H1 (cell line): ENCODE measurements at regions not wholly inside any gene's neighbourhood (a gene's known extent, or its start where the extent isn't known, plus 50 kb on each side); places are given as distances from the start of the nearest gene placed in this dataset.

Experiments
- TF ChIP-seq, protein P1 (sequence below): fragments of 300-600 bp; sonication (generic); IDR thresholded peaks from 2 replicates; pipeline ENCODE4 v1.7.1; 2012; ENCODE audit warnings: low read length, moderate library complexity, mild to moderate bottlenecking, inconsistent platforms; ENCODE audit not compliant: insufficient replicate concordance

DNA sequence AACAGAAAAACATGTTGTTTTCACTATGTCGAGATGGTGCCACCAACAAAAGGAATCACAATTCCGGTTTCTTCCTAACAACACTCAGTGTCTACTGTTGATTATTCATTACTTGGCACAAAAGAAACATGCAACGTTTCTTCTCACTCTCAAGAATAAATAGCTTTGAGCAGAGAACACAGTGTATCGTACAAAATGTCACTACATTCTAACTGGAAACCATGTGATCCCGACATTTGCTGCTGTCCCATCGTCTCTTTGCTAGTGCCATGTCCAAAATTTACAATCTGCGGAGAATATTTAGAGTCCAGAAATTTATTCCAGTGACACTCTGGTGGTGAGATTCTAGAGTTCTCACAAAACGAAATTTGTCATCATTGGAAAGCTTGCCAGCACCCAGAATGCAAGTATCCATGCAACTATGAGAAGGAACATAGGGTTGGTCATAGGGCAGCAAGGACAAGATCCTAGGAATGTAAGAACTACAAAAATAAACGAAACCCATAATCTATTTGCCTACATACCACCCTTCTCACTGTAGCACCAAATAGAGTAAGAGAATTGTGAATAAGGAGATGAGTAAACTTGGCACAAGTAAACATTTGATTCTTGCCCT lies 505.1 kb downstream of the LTN1 start (continued):
- TF ChIP-seq, protein P1, sequence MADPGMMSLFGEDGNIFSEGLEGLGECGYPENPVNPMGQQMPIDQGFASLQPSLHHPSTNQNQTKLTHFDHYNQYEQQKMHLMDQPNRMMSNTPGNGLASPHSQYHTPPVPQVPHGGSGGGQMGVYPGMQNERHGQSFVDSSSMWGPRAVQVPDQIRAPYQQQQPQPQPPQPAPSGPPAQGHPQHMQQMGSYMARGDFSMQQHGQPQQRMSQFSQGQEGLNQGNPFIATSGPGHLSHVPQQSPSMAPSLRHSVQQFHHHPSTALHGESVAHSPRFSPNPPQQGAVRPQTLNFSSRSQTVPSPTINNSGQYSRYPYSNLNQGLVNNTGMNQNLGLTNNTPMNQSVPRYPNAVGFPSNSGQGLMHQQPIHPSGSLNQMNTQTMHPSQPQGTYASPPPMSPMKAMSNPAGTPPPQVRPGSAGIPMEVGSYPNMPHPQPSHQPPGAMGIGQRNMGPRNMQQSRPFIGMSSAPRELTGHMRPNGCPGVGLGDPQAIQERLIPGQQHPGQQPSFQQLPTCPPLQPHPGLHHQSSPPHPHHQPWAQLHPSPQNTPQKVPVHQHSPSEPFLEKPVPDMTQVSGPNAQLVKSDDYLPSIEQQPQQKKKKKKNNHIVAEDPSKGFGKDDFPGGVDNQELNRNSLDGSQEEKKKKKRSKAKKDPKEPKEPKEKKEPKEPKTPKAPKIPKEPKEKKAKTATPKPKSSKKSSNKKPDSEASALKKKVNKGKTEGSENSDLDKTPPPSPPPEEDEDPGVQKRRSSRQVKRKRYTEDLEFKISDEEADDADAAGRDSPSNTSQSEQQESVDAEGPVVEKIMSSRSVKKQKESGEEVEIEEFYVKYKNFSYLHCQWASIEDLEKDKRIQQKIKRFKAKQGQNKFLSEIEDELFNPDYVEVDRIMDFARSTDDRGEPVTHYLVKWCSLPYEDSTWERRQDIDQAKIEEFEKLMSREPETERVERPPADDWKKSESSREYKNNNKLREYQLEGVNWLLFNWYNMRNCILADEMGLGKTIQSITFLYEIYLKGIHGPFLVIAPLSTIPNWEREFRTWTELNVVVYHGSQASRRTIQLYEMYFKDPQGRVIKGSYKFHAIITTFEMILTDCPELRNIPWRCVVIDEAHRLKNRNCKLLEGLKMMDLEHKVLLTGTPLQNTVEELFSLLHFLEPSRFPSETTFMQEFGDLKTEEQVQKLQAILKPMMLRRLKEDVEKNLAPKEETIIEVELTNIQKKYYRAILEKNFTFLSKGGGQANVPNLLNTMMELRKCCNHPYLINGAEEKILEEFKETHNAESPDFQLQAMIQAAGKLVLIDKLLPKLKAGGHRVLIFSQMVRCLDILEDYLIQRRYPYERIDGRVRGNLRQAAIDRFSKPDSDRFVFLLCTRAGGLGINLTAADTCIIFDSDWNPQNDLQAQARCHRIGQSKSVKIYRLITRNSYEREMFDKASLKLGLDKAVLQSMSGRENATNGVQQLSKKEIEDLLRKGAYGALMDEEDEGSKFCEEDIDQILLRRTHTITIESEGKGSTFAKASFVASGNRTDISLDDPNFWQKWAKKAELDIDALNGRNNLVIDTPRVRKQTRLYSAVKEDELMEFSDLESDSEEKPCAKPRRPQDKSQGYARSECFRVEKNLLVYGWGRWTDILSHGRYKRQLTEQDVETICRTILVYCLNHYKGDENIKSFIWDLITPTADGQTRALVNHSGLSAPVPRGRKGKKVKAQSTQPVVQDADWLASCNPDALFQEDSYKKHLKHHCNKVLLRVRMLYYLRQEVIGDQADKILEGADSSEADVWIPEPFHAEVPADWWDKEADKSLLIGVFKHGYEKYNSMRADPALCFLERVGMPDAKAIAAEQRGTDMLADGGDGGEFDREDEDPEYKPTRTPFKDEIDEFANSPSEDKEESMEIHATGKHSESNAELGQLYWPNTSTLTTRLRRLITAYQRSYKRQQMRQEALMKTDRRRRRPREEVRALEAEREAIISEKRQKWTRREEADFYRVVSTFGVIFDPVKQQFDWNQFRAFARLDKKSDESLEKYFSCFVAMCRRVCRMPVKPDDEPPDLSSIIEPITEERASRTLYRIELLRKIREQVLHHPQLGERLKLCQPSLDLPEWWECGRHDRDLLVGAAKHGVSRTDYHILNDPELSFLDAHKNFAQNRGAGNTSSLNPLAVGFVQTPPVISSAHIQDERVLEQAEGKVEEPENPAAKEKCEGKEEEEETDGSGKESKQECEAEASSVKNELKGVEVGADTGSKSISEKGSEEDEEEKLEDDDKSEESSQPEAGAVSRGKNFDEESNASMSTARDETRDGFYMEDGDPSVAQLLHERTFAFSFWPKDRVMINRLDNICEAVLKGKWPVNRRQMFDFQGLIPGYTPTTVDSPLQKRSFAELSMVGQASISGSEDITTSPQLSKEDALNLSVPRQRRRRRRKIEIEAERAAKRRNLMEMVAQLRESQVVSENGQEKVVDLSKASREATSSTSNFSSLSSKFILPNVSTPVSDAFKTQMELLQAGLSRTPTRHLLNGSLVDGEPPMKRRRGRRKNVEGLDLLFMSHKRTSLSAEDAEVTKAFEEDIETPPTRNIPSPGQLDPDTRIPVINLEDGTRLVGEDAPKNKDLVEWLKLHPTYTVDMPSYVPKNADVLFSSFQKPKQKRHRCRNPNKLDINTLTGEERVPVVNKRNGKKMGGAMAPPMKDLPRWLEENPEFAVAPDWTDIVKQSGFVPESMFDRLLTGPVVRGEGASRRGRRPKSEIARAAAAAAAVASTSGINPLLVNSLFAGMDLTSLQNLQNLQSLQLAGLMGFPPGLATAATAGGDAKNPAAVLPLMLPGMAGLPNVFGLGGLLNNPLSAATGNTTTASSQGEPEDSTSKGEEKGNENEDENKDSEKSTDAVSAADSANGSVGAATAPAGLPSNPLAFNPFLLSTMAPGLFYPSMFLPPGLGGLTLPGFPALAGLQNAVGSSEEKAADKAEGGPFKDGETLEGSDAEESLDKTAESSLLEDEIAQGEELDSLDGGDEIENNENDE = no peak
- TF ChIP-seq, all 59 proteins: peak for 0
